LNCAP (cell line): ENCODE measurements at regions not wholly inside any gene's neighbourhood (a gene's known extent, or its start where the extent isn't known, plus 50 kb on each side); places are given as distances from the start of the nearest gene placed in this dataset.

Source experiments
- TF ChIP-seq, protein P1 (sequence below): fragments of 450-650 bp; IDR thresholded peaks from 2 replicates; pipeline ENCODE4 v1.5.1; 2017; ENCODE audit warnings: mild to moderate bottlenecking

- TF ChIP-seq, protein P1, sequence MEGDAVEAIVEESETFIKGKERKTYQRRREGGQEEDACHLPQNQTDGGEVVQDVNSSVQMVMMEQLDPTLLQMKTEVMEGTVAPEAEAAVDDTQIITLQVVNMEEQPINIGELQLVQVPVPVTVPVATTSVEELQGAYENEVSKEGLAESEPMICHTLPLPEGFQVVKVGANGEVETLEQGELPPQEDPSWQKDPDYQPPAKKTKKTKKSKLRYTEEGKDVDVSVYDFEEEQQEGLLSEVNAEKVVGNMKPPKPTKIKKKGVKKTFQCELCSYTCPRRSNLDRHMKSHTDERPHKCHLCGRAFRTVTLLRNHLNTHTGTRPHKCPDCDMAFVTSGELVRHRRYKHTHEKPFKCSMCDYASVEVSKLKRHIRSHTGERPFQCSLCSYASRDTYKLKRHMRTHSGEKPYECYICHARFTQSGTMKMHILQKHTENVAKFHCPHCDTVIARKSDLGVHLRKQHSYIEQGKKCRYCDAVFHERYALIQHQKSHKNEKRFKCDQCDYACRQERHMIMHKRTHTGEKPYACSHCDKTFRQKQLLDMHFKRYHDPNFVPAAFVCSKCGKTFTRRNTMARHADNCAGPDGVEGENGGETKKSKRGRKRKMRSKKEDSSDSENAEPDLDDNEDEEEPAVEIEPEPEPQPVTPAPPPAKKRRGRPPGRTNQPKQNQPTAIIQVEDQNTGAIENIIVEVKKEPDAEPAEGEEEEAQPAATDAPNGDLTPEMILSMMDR = no peak
Observed at GRCh38 chr4:181566490-181566889, 676.7 kb upstream of the TENM3 start.

GRCh38 chr4:181569553-181569952, 673.6 kb upstream of the TENM3 start:
- TF ChIP-seq, protein P1 = peak; percentile 50

DNA sequence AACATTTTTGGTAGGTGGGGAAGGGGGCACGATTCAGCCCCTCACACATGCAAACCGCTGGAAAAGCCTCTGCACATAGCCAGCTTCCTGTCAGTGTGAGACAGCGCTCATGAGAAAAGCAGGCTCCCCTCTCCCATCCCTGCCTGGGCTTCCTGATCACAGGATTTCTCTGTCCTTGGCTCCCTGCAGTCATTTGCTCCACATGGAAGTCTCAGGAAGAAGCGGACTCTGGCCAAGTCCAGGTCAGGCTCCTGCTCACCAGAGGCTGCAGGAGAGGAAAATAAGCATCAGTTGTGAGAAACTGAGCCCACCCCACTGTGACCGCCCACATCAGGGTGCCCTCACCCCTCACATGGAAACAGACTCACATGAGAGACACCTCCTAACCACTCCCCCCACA, 664.3 kb upstream of the TENM3 start:
- TF ChIP-seq, protein P1 = no peak

DNA sequence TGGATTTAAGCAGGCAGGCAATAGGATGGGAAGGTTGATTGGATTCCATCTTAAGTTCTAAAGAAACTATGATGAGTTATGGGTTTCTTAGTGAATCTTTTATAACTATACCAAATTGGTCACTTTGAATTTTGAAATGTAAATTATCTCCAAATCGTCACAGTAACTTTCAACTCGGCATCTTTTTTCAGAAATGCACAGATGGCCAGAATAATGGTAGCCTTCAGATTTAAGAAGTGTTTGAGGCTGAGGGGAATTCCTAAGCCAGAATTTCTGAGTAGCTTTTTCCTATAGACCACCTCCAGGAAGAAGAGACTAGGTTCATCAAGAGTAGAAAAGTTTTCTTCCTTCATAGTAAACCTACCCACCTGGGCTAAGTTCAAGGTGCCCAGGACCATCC, 663.7 kb upstream of the TENM3 start:
- TF ChIP-seq, protein P1 = no peak

DNA sequence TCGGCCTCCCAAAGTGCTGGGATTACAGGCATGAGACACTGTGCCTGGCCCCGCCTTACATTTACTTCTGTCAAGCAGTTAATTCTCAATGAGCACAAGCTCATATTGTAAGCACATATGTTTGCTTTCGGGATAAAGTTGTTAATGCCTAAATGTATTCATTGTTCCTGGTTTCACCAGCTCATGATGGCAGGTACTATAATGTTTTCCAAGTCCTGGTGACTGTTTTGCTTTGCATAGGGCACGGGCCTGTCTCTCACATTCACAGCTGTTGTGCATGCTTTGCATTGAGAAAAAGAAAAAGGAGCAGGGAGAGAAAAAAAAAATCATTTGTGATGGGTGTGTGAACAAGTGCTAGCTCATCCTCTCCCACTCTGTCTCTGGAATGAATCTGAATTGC, 661.2 kb upstream of the TENM3 start:
- TF ChIP-seq, protein P1 = no peak

DNA sequence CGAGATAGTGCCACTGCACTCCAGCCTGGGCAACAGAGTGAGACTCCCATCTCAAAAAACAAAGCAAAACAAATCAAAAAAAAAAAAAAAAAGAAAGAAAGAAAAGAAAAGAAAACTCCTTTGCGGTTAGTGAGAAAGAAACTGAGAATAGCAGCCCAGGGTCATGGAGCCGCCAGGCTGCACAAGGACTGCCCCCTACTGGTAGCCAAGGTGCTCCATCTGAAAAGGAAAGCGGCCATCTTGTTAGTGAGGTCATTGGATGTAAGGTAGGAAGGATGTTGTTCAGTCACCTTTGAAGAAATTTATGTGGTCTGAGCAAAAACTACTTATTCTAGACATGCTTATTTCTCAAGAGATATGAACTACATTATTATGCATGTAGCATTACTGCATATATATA, 660.6 kb upstream of the TENM3 start:
- TF ChIP-seq, protein P1 = peak; percentile 31; the same call in 1 of the 2 replicates

DNA sequence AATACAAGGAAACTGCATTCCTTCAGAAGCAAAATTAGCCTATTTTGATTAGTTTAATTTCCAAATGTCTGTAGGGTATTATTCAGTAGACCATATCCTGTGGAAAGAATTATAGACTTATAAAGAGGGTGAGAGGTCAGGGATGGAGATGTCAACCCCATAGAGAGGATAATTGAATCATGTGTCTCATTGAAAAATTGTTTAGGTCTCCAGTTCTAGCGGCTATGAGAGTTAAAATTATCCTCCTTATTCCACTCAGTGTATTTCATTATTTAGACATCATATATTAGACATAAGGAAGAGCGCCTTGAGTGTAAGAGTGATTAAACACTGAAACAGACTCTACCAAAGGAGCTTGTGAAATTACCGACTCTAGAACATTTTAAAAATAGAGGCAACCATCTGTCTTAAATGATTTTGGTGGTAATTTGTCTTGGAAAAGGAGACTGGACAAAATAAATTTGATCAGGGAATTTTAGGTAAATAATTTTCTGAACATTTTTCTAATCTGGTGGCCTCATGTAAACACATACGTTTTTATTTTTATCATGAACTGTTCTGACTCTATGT, 654.4 kb upstream of the TENM3 start:
- TF ChIP-seq, protein P1 = no peak

GRCh38 chr4:181592221-181592745, 650.9 kb upstream of the TENM3 start:
- TF ChIP-seq, protein P1 = no peak
